Vagina (tissue), 2 donors: ENCODE measurements at regions not wholly inside any gene's neighbourhood (a gene's known extent, or its start where the extent isn't known, plus 50 kb on each side); places are given as distances from the start of the nearest gene placed in this dataset.

Experiments used
- DNase-seq, 2 donors: peaks; one replicate each; pipeline ENCODE4 v3.0.0-alpha.2; 2017; ENCODE audit errors: extremely low spot score in 2 of 2
- H3K27ac ChIP-seq: fragments of 200-600 bp; sonication (generic); one replicate; pipeline ENCODE4 v1.5.1; 2019
- H3K27me3 ChIP-seq: fragments of 200-600 bp; sonication (generic); one replicate; pipeline ENCODE4 v1.5.1; 2019
- H3K36me3 ChIP-seq, 2 donors: fragments of 200-600 bp; sonication (generic); one replicate each; pipeline ENCODE4 v1.5.1; 2017 to 2019
- H3K4me1 ChIP-seq: fragments of 200-600 bp; sonication (generic); one replicate; pipeline ENCODE4 v1.5.1; 2019
- H3K4me3 ChIP-seq, 2 donors: fragments of 200-600 bp; sonication (generic); 1 replicate in 1 of 2; 2 replicates in 1 of 2; pipeline ENCODE4 v1.5.1; 2016 to 2019
- H3K9me3 ChIP-seq: fragments of 200-600 bp; sonication (generic); one replicate; pipeline ENCODE4 v1.5.1; 2019
- POLR2A ChIP-seq, 2 donors: fragments of 450-650 bp; IDR thresholded peaks; one replicate each; pipeline ENCODE4 v1.6.1; 2017; ENCODE audit warnings: antibody characterized with exemption in 2 of 2, mild to moderate bottlenecking in 2 of 2, moderate library complexity in 2 of 2
- POLR2AphosphoS5 ChIP-seq, 2 donors: sonication (generic); formaldehyde crosslinking; IDR thresholded peaks; one replicate each; pipeline ENCODE4 v1.9.0; 2017; ENCODE audit warnings: antibody characterized with exemption in 2 of 2, mild to moderate bottlenecking in 2 of 2, low read depth in 1 of 2; ENCODE audit not compliant: insufficient read depth in 1 of 2
- intact Hi-C: fragments of 100-400 bp; cut with DNase I; formaldehyde crosslinking; loops from one replicate; pipeline ENCODE4 v1.15.1; 2023
- TF ChIP-seq, protein P1 (sequence below), 3 experiments: fragments of 450-650 bp in 2 of 3; fragments of 200-600 bp in 1 of 3; sonication (generic) in 1 of 3; IDR thresholded peaks; one replicate each; pipeline ENCODE4 v1.5.1; 2017 to 2019; ENCODE audit warnings: antibody characterized with exemption in 3 of 3, mild to moderate bottlenecking in 2 of 3, moderate library complexity in 2 of 3

GRCh38 chr1:189681252-189681919 lies 796.3 kb downstream of the BRINP3 start:
- Histone ChIP-seq H3K4me1 (no peaks in the 10 kb centered on the region), H3K4me3 (no peak overlapping the region), H3K9me3 (no peaks in the 10 kb centered on the region), H3K27ac (no peak overlapping the region), H3K27me3 (no peaks in the 10 kb centered on the region), H3K36me3 (no peaks in the 10 kb centered on the region)
- intact Hi-C loops = no loop called here
- TF ChIP-seq, protein P1, sequence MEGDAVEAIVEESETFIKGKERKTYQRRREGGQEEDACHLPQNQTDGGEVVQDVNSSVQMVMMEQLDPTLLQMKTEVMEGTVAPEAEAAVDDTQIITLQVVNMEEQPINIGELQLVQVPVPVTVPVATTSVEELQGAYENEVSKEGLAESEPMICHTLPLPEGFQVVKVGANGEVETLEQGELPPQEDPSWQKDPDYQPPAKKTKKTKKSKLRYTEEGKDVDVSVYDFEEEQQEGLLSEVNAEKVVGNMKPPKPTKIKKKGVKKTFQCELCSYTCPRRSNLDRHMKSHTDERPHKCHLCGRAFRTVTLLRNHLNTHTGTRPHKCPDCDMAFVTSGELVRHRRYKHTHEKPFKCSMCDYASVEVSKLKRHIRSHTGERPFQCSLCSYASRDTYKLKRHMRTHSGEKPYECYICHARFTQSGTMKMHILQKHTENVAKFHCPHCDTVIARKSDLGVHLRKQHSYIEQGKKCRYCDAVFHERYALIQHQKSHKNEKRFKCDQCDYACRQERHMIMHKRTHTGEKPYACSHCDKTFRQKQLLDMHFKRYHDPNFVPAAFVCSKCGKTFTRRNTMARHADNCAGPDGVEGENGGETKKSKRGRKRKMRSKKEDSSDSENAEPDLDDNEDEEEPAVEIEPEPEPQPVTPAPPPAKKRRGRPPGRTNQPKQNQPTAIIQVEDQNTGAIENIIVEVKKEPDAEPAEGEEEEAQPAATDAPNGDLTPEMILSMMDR (IDR thresholded peaks at IDR 0.05) = no peak
- no peak for TF ChIP-seq POLR2AphosphoS5 (IDR thresholded peaks at IDR 0.05; ENCODE audit: insufficient read depth in 1 of 2, low read depth in 1 of 2)
- TF ChIP-seq POLR2A (IDR thresholded peaks at IDR 0.05) = no peak
- no peak for DNase-seq

DNA sequence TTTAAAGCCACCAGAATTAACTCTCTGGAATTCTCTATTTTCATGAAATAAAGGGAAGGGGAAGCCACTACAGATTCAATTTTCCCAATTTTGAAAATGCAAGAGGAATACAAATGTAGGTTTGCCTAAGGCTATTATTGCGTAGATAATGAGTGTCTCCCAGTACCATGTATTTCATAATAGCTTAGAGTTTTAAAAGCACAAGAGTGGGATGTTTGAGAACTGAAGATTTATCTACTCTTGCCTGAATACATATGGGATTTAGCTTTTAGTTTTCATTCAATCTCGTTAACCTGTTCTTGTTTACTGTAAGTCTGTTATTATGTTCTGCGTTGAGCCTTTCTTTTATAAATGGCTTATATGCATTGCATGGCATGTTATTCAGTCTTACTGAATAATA lies 795.1 kb downstream of the BRINP3 start:
- no peak for TF ChIP-seq POLR2AphosphoS5 (IDR thresholded peaks at IDR 0.05; ENCODE audit: insufficient read depth in 1 of 2, low read depth in 1 of 2)
- TF ChIP-seq POLR2A (IDR thresholded peaks at IDR 0.05) = no peak
- TF ChIP-seq, protein P1 (IDR thresholded peaks at IDR 0.05) = no peak
- Histone ChIP-seq H3K27ac (no peak overlapping the region), H3K4me1 (no peaks in the 10 kb centered on the region), H3K4me3 (no peak overlapping the region), H3K9me3 (no peaks in the 10 kb centered on the region), H3K27me3 (no peaks in the 10 kb centered on the region), H3K36me3 (no peaks in the 10 kb centered on the region)
- no peak for DNase-seq
- intact Hi-C loops = no loop called here

DNA sequence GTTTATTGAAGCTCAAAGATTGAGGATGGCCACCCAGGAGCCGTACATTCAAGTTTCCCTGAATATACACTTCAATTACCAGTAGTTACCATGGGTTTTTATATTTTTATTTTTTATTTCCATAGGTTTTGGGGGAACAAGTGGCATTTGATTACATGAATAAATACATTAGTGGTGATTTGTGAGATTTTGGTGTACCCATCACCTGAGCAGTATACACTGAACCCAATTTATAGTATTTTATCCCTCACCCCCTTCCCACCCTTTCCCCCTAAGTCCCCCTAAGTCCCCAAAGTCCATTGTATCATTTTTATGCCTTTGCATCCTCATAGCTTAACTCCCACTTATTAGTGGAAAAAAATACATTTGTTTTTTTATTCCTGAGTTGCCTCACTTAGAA lies 791.4 kb downstream of the BRINP3 start:
- intact Hi-C loops = no loop called here
- TF ChIP-seq POLR2A (IDR thresholded peaks at IDR 0.05) (no peak), POLR2AphosphoS5 (IDR thresholded peaks at IDR 0.05; ENCODE audit: insufficient read depth in 1 of 2, low read depth in 1 of 2) (no peak)
- TF ChIP-seq, protein P1 (IDR thresholded peaks at IDR 0.05) = no peak
- H3K9me3 ChIP-seq = no peaks in the 10 kb centered on the region
- H3K27ac ChIP-seq = no peak overlapping the region
- H3K27me3 ChIP-seq = no peaks in the 10 kb centered on the region
- no peak overlapping the region for H3K4me3 ChIP-seq
- DNase-seq = no peak
- H3K36me3 ChIP-seq = no peaks in the 10 kb centered on the region
- no peaks in the 10 kb centered on the region for H3K4me1 ChIP-seq

GRCh38 chr1:189693140-189693539 lies 784.5 kb downstream of the BRINP3 start:
- no peaks in the 10 kb centered on the region for H3K36me3 ChIP-seq
- no peak overlapping the region for H3K4me3 ChIP-seq
- TF ChIP-seq POLR2A (IDR thresholded peaks at IDR 0.05) = no peak
- TF ChIP-seq, protein P1 (IDR thresholded peaks at IDR 0.05) = no peak
- H3K27me3 ChIP-seq = no peaks in the 10 kb centered on the region
- no peak overlapping the region for H3K27ac ChIP-seq
- H3K9me3 ChIP-seq = no peaks in the 10 kb centered on the region
- no peak for DNase-seq
- intact Hi-C loops = no loop called here
- H3K4me1 ChIP-seq = no peaks in the 10 kb centered on the region

GRCh38 chr1:189696297-189696696 lies 781.4 kb downstream of the BRINP3 start:
- TF ChIP-seq POLR2A (IDR thresholded peaks at IDR 0.05) (no peak), POLR2AphosphoS5 (IDR thresholded peaks at IDR 0.05; ENCODE audit: insufficient read depth in 1 of 2, low read depth in 1 of 2) (no peak)
- TF ChIP-seq, protein P1 (IDR thresholded peaks at IDR 0.05) = no peak
- intact Hi-C loops = no loop called here
- Histone ChIP-seq H3K36me3 (no peaks in the 10 kb centered on the region), H3K4me3 (no peak overlapping the region), H3K27ac (no peak overlapping the region), H3K4me1 (no peaks in the 10 kb centered on the region), H3K27me3 (no peaks in the 10 kb centered on the region), H3K9me3 (no peaks in the 10 kb centered on the region)
- no peak for DNase-seq
